ENCODE measurements at regions not wholly inside any gene's neighbourhood (a gene's known extent, or its start where the extent isn't known, plus 50 kb on each side); places are given as distances from the start of the nearest gene placed in this dataset.

- TF ChIP-seq, protein P1, sequence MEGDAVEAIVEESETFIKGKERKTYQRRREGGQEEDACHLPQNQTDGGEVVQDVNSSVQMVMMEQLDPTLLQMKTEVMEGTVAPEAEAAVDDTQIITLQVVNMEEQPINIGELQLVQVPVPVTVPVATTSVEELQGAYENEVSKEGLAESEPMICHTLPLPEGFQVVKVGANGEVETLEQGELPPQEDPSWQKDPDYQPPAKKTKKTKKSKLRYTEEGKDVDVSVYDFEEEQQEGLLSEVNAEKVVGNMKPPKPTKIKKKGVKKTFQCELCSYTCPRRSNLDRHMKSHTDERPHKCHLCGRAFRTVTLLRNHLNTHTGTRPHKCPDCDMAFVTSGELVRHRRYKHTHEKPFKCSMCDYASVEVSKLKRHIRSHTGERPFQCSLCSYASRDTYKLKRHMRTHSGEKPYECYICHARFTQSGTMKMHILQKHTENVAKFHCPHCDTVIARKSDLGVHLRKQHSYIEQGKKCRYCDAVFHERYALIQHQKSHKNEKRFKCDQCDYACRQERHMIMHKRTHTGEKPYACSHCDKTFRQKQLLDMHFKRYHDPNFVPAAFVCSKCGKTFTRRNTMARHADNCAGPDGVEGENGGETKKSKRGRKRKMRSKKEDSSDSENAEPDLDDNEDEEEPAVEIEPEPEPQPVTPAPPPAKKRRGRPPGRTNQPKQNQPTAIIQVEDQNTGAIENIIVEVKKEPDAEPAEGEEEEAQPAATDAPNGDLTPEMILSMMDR (IDR thresholded peaks at IDR 0.05; ENCODE audit: unreplicated experiment), result no peak
- no TSS peak for BruUV-seq (replicated peaks)
- Mint-ChIP-seq H3K27me3 (ENCODE audit: unreplicated experiment) (no peaks in the 10 kb centered on the region), H3K9me3 (ENCODE audit: low read depth, unreplicated experiment) (no peaks in the 10 kb centered on the region), H3K4me1 (ENCODE audit: low read depth, unreplicated experiment) (no peaks in the 10 kb centered on the region), H3K36me3 (ENCODE audit: insufficient read depth, unreplicated experiment) (no peaks in the 10 kb centered on the region), H3K4me3 (ENCODE audit: low read depth, unreplicated experiment) (no peak overlapping the region), H3K27ac (ENCODE audit: unreplicated experiment) (no peak overlapping the region)
- CTCF ChIA-PET, result no interaction called here
- no peak for DNase-seq
- intact Hi-C loops (cut with micrococcal nuclease; ENCODE audit: unreplicated experiment), result no loop called here
Observed at GRCh38 chr13:70370924-70371323, 262.7 kb upstream of the KLHL1 start.

DNA sequence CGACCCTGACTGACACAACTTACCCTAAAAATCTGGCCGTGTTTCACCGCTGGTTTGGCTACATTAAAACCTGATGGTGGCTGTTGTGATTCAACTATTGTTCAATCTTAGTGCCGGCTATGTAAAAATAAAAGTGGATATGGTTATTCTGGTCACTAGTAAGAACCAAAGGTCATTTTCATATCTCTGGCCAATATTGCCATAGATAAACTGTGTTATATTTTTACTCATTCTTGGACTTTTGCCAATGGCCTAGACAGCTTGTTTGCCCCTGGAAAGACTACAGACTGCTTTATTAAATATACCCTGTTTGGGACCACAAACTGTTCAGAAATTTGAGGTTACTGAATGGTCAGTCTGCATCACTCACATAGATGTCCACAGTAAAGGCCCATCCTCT, 258.5 kb upstream of the KLHL1 start:
- no TSS peak for BruUV-seq (replicated peaks)
- no peak for DNase-seq
- Mint-ChIP-seq H3K4me1 (ENCODE audit: low read depth, unreplicated experiment) (no peaks in the 10 kb centered on the region), H3K9me3 (ENCODE audit: low read depth, unreplicated experiment) (no peaks in the 10 kb centered on the region), H3K4me3 (ENCODE audit: low read depth, unreplicated experiment) (no peak overlapping the region), H3K27me3 (ENCODE audit: unreplicated experiment) (no peaks in the 10 kb centered on the region), H3K36me3 (ENCODE audit: insufficient read depth, unreplicated experiment) (no peaks in the 10 kb centered on the region), H3K27ac (ENCODE audit: unreplicated experiment) (no peak overlapping the region)
- TF ChIP-seq, protein P1 (IDR thresholded peaks at IDR 0.05; ENCODE audit: unreplicated experiment), result no peak
- CTCF ChIA-PET, result no interaction called here
- intact Hi-C loops (cut with micrococcal nuclease; ENCODE audit: unreplicated experiment), result no loop called here

DNA sequence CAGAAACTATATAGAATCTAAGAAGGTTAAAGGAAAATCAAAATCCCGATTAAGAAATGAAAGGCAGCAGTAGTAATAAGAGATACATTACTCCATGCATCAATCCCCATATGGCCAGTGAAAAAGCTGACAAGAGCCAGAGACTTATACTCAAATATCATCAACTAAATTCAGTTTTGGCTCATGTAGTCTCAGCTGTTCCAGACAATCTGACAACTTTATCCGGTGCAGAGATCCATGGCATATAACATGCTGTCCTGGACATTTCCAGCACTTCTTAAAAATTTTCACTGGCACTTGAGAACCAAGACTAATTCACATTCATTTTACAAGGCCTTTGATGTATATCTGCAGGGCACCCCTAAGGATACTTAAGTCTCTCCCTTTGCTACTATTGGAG, 255.7 kb upstream of the KLHL1 start:
- Mint-ChIP-seq H3K36me3 (ENCODE audit: insufficient read depth, unreplicated experiment) (no peaks in the 10 kb centered on the region), H3K27me3 (ENCODE audit: unreplicated experiment) (no peaks in the 10 kb centered on the region), H3K9me3 (ENCODE audit: low read depth, unreplicated experiment) (no peaks in the 10 kb centered on the region), H3K4me3 (ENCODE audit: low read depth, unreplicated experiment) (no peak overlapping the region), H3K27ac (ENCODE audit: unreplicated experiment) (no peak overlapping the region), H3K4me1 (ENCODE audit: low read depth, unreplicated experiment) (no peaks in the 10 kb centered on the region)
- DNase-seq, result no peak
- CTCF ChIA-PET, result no interaction called here
- intact Hi-C loops (cut with micrococcal nuclease; ENCODE audit: unreplicated experiment), result no loop called here
- TF ChIP-seq, protein P1 (IDR thresholded peaks at IDR 0.05; ENCODE audit: unreplicated experiment), result no peak
- BruUV-seq (replicated peaks), result no TSS peak

DNA sequence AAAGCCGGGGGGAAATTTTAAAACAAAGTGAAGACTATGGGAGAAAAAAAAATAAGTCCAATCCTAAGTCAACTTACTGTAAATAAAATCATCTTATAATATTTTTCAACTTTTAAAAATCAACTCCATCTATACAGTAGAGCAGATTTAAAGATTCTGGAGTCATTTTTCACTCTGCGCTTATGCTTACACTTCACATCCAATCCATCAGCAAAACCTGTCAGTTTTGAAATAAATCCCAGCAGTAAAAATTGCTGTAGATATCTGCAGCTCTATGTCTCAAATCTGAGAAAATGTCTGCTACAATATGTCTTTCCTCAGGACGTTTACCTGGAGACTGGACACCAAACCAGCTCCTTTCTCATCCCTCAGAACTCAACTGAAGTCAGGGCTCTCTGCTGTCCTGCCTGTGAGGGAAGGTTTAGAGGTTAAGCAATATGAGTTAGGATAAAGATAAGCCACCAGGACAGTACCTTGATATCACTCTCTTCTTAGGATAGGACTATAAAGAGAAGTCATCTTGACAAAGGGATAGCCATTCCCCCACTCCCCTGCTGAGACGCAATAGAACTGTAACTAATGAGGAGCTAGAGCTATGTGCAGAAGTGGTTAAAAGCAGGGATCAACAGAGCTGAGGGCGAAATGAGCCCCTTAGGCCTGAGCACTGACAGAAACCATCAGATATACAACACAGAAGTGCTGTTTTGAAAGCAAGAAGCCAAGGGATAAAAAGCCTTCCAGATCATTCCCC, 254.7 kb upstream of the KLHL1 start:
- H3K36me3 Mint-ChIP-seq (ENCODE audit: insufficient read depth, unreplicated experiment), result no peaks in the 10 kb centered on the region
- BruUV-seq (replicated peaks), result no TSS peak
- CTCF ChIA-PET, result no interaction called here
- no peaks in the 10 kb centered on the region for H3K4me1 Mint-ChIP-seq (ENCODE audit: low read depth, unreplicated experiment)
- no peaks in the 10 kb centered on the region for H3K9me3 Mint-ChIP-seq (ENCODE audit: low read depth, unreplicated experiment)
- H3K27ac Mint-ChIP-seq (ENCODE audit: unreplicated experiment), result no peak overlapping the region
- no peak overlapping the region for H3K4me3 Mint-ChIP-seq (ENCODE audit: low read depth, unreplicated experiment)
- intact Hi-C loops (cut with micrococcal nuclease; ENCODE audit: unreplicated experiment), result no loop called here
- no peak for DNase-seq
- TF ChIP-seq, protein P1 (IDR thresholded peaks at IDR 0.05; ENCODE audit: unreplicated experiment), result no peak
- H3K27me3 Mint-ChIP-seq (ENCODE audit: unreplicated experiment), result no peaks in the 10 kb centered on the region

Measured in Calu3 (cell line).